ENCODE measurements at regions not wholly inside any gene's neighbourhood (a gene's known extent, or its start where the extent isn't known, plus 50 kb on each side); places are given as distances from the start of the nearest gene placed in this dataset.

GRCh38 chr7:42617071-42617765 lies 294.7 kb downstream of the C7orf25 start:
- no peak for DNase-seq

- no peak for DNase-seq
Observed at GRCh38 chr7:42614636-42615035, 297.2 kb downstream of the C7orf25 start.

GRCh38 chr7:42611961-42612360 lies 299.9 kb downstream of the C7orf25 start:
- DNase-seq: no peak

- DNase-seq: no peak
Observed at GRCh38 chr7:42611289-42611928, 300.5 kb downstream of the C7orf25 start.

GRCh38 chr7:42606193-42606905 lies 305.5 kb downstream of the C7orf25 start:
- no peak for DNase-seq

- no peak for DNase-seq
Observed at GRCh38 chr7:42605406-42606192, 306.3 kb downstream of the C7orf25 start.

GRCh38 chr7:42603496-42603895 lies 308.4 kb downstream of the C7orf25 start:
- no peak for DNase-seq

GRCh38 chr7:42597300-42597699 lies 314.6 kb downstream of the C7orf25 start:
- DNase-seq: no peak

GRCh38 chr7:42596737-42597136 lies 315.1 kb downstream of the C7orf25 start:
- no peak for DNase-seq

GRCh38 chr7:42593860-42594259 lies 318.0 kb downstream of the C7orf25 start:
- DNase-seq: no peak

- no peak for DNase-seq
Observed at GRCh38 chr7:42590771-42591310, 321.0 kb downstream of the C7orf25 start.

GRCh38 chr7:42588876-42589275 lies 323.0 kb downstream of the C7orf25 start:
- no peak for DNase-seq

GRCh38 chr7:42587806-42588205 lies 324.1 kb downstream of the C7orf25 start:
- DNase-seq: no peak

GRCh38 chr7:42580061-42580460 lies 331.8 kb downstream of the C7orf25 start:
- no peak for DNase-seq

GRCh38 chr7:42575171-42575570 lies 336.7 kb downstream of the C7orf25 start:
- no peak for DNase-seq

GRCh38 chr7:42574685-42575084 lies 337.2 kb downstream of the C7orf25 start:
- DNase-seq: no peak

- DNase-seq: no peak
Observed at GRCh38 chr7:42573881-42574672, 337.1 kb upstream of the GLI3 start.

- no peak for DNase-seq
Observed at GRCh38 chr7:42572561-42572960, 335.6 kb upstream of the GLI3 start.

- DNase-seq: no peak
Observed at GRCh38 chr7:42572056-42572455, 335.0 kb upstream of the GLI3 start.

- no peak for DNase-seq
Observed at GRCh38 chr7:42570944-42571343, 333.9 kb upstream of the GLI3 start.

GRCh38 chr7:42567051-42567450 lies 330.0 kb upstream of the GLI3 start:
- DNase-seq: no peak

GRCh38 chr7:42561797-42562196 lies 324.8 kb upstream of the GLI3 start:
- DNase-seq: no peak
